ENCODE measurements at regions not wholly inside any gene's neighbourhood (a gene's known extent, or its start where the extent isn't known, plus 50 kb on each side); places are given as distances from the start of the nearest gene placed in this dataset.

DNA sequence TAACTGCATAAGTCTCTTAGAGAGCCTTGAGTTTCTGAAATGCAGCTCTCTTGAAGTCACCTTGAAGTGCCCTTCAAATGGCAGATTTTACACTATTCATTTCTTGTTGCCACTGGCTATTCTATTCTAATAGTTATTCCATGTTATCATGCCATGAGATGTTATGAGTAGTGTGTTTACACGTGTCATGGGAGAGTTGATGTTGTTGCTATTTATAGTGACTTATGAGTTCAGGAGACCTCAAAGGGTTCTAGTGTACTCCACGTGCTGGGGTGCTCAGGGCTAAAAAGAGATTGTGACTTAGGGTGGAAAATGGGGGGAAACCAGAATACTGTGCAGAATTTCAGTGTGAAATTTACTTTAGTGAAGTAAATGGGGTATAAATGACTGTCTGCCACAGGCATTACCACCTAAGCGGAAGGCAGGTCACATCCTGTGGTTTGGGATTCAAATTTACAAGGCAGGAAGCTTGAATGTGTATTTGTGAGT, 77.1 kb upstream of the SLC4A4 start:
- TF ChIP-seq, protein P1, sequence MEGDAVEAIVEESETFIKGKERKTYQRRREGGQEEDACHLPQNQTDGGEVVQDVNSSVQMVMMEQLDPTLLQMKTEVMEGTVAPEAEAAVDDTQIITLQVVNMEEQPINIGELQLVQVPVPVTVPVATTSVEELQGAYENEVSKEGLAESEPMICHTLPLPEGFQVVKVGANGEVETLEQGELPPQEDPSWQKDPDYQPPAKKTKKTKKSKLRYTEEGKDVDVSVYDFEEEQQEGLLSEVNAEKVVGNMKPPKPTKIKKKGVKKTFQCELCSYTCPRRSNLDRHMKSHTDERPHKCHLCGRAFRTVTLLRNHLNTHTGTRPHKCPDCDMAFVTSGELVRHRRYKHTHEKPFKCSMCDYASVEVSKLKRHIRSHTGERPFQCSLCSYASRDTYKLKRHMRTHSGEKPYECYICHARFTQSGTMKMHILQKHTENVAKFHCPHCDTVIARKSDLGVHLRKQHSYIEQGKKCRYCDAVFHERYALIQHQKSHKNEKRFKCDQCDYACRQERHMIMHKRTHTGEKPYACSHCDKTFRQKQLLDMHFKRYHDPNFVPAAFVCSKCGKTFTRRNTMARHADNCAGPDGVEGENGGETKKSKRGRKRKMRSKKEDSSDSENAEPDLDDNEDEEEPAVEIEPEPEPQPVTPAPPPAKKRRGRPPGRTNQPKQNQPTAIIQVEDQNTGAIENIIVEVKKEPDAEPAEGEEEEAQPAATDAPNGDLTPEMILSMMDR (IDR thresholded peaks at IDR 0.05; ENCODE audit: low read depth, low read length): no peak
- no peak for DNase-seq (ENCODE audit: extremely low read depth, low read depth)

DNA sequence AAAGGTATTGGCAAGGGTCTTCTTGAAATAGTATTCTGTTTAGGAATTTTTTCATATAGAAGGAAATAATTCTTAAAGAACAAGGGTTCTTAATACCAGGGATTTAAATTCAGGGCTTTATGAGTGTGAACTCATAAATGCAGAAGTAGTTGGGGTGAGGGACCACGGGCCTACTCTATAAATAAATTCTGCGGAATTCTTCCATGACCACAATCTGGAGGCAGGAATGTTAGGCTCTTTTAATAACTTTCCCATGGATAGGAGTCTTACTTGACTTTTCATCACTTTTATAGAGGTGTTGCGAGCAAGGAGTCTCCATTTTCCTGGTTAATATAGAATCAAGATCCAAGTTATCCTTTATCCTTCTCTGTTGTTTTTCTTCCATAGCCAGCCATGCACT, 76.7 kb upstream of the SLC4A4 start:
- no peak for DNase-seq (ENCODE audit: extremely low read depth, low read depth)
- TF ChIP-seq, protein P1 (IDR thresholded peaks at IDR 0.05; ENCODE audit: low read depth, low read length): no peak

DNA sequence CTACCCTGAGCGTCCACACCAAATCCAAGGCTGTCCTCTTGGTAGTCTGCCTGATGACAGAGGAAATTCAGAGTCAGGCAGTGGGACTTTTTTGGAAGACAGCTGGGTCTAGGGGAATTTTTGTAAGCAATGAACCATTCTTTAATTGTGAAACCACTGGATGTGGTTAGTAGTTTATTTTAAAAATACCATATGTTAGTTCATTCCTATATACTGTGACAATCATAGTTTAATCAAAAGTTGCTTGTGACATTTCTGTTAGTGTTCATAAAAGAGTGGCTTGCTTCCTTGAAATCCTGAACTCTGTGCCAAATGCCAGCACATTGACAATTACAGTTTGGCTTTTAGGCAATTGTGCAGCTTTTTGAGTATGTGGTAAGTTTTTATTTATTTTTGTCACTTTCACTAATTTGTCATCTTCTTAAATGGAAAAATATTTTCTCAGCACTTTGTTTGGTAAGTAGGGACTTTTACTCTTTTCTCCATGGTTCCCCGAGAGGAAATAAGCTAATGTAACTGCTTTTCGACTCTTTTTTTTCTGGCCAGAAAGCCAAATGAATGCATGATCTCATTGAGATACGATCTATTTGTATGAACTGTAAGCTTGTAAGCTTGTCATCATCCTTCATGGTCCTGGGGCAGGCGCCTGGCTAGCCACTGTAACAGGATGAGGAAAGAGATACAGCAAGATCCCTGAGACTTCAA, 72.6 kb upstream of the SLC4A4 start:
- TF ChIP-seq, protein P1 (IDR thresholded peaks at IDR 0.05; ENCODE audit: low read depth, low read length): no peak
- DNase-seq (ENCODE audit: extremely low read depth, low read depth): no peak

DNA sequence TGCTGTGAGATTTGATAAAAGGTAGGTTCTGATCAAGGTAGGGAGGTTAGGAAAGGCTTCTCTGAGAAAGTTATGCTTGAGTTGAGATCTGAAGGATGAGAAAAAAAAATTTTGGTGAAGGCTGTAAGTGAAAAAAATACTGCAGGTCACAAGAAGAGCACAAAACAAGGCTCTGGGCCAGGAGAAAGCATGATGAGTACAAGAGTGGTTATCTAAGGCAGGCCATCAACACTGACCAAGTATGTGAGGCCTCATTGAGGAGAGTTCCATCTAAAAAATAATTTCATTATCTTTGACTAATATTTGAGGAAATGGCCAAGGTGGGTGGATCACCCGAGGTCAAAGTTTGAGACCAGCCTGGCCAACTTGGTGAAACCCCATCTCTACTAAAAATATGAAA, 71.6 kb upstream of the SLC4A4 start:
- TF ChIP-seq, protein P1 (IDR thresholded peaks at IDR 0.05; ENCODE audit: low read depth, low read length): no peak
- DNase-seq (ENCODE audit: extremely low read depth, low read depth): no peak

DNA sequence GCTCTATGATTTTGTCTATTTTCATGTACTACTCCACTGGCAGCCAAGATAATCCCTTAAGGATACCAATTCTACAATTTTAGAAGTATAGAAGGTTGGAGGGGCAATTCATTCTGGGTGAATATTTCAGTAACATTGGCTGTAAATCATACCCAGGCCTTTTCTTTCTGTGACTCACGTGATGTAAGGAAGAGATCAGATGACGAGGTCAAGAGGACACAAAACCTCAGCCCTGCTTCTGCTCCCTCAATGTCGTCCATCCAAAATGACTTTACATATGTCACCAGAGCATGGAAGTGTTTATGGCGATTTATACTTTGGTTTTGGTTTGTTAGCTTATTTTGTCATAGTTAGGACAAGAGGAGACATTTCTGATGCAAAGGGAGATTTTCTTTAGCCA, 70.7 kb upstream of the SLC4A4 start:
- no peak for DNase-seq (ENCODE audit: extremely low read depth, low read depth)
- TF ChIP-seq, protein P1 (IDR thresholded peaks at IDR 0.05; ENCODE audit: low read depth, low read length): no peak

DNA sequence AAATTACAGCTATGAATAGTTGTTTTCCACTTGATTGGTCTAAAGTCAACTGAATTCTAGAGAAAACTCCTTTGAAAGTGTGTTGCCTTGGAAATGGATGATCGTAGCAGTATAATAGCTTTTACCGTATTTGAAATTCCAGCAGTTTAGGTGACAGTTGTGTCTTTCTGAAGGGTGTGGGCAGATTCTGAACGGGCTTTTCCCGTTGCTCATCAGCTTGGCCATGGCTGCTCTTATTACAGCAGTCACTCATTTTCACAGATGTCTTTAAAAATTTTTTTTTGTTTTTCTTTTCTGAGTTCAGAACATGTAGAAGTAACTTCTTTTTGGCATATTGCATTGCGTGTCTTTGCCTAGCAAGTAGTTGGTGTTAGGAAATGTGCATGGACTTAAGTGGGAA, 69.6 kb upstream of the SLC4A4 start:
- no peak for DNase-seq (ENCODE audit: extremely low read depth, low read depth)
- TF ChIP-seq, protein P1 (IDR thresholded peaks at IDR 0.05; ENCODE audit: low read depth, low read length): no peak

DNA sequence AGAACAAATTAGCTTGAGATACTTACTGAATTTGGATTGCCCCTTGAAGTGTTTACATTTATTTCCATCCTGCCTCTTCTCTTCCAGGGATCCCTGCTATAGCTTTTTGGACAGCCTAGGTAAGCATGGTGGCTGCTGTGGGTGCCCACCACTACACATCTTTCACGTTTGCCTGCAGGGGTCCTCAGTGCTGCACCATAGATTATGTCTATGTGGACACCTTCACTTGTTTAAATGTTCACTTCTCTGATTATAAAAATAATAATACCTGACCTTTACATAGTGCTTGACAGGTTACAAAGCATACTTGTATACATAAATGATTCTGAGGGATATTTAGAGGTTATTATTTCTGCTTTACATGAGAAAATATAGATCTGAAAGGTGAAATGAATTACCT, 67.9 kb upstream of the SLC4A4 start:
- no peak for DNase-seq (ENCODE audit: extremely low read depth, low read depth)
- TF ChIP-seq, protein P1 (IDR thresholded peaks at IDR 0.05; ENCODE audit: low read depth, low read length): peak; percentile 37

Measured in AG09319 (cell line).